HTR-8/SVneo (cell line): ENCODE measurements at regions not wholly inside any gene's neighbourhood (a gene's known extent, or its start where the extent isn't known, plus 50 kb on each side); places are given as distances from the start of the nearest gene placed in this dataset.

Experiments used
- DNase-seq: peaks from one replicate; pipeline ENCODE4 v3.0.0; 2011; ENCODE audit warnings: low spot score, mixed read lengths; ENCODE audit not compliant: insufficient read length
- FAIRE-seq: peaks from 2 replicates; lab custom pipeline; 2011; peaks lifted over from hg19 to GRCh38; lab: Jason Lieb, UNC

- FAIRE-seq (no peak), DNase-seq (no peak)
These were observed 296.8 kb upstream of the TPM1 start for GRCh38 chr15:62745621-62746225.

- no peak for FAIRE-seq
- no peak for DNase-seq
These were observed 294.4 kb upstream of the TPM1 start for GRCh38 chr15:62748196-62748595.

GRCh38 chr15:62749036-62749815, 293.3 kb upstream of the TPM1 start:
- FAIRE-seq: no peak
- DNase-seq: no peak

GRCh38 chr15:62750471-62750870, 292.1 kb upstream of the TPM1 start:
- FAIRE-seq: no peak

GRCh38 chr15:62752657-62753517, 289.7 kb upstream of the TPM1 start:
- FAIRE-seq: no peak
- no peak for DNase-seq

More at GRCh38 chr15:62750471-62750870, 292.1 kb upstream of the TPM1 start:
- DNase-seq: no peak

- no peak for DNase-seq
- FAIRE-seq: no peak
These were observed 288.9 kb upstream of the TPM1 start for GRCh38 chr15:62753518-62754221.

GRCh38 chr15:62756326-62756994, 286.1 kb upstream of the TPM1 start:
- FAIRE-seq: no peak
- DNase-seq: no peak

GRCh38 chr15:62756995-62757360, 285.6 kb upstream of the TPM1 start:
- DNase-seq: no peak
- FAIRE-seq: no peak

- FAIRE-seq (no peak), DNase-seq (no peak)
These were observed 285.0 kb upstream of the TPM1 start for GRCh38 chr15:62757535-62757934.

- peak; percentile 56 for DNase-seq
- FAIRE-seq: peak; percentile 58
These were observed 284.2 kb upstream of the TPM1 start for GRCh38 chr15:62758126-62758951.

- no peak for DNase-seq
- FAIRE-seq: no peak
These were observed 283.6 kb upstream of the TPM1 start for GRCh38 chr15:62758952-62759349.

GRCh38 chr15:62760538-62760937, 282.0 kb upstream of the TPM1 start:
- DNase-seq (no peak), FAIRE-seq (no peak)

GRCh38 chr15:62765916-62766315, 276.6 kb upstream of the TPM1 start:
- no peak for DNase-seq

GRCh38 chr15:62766599-62766998, 275.9 kb upstream of the TPM1 start:
- FAIRE-seq: no peak
- no peak for DNase-seq

More at GRCh38 chr15:62765916-62766315, 276.6 kb upstream of the TPM1 start:
- no peak for FAIRE-seq

- peak; percentile 51 for DNase-seq
- FAIRE-seq: peak; percentile 78
These were observed 272.9 kb upstream of the TPM1 start for GRCh38 chr15:62769604-62770003.

- no peak for FAIRE-seq
- no peak for DNase-seq
These were observed 272.4 kb upstream of the TPM1 start for GRCh38 chr15:62770111-62770660.

- peak; percentile 53 for DNase-seq
- FAIRE-seq: no peak
These were observed 271.8 kb upstream of the TPM1 start for GRCh38 chr15:62770752-62771151.

- FAIRE-seq (no peak), DNase-seq (no peak)
These were observed 271.3 kb upstream of the TPM1 start for GRCh38 chr15:62771234-62771633.
